Spinal cord (tissue), 10 donors: ENCODE measurements at regions not wholly inside any gene's neighbourhood (a gene's known extent, or its start where the extent isn't known, plus 50 kb on each side); places are given as distances from the start of the nearest gene placed in this dataset. TPM values are rescaled to one million over a fixed set of nuclear protein-coding genes. Genes with fewer than 3 reads are reported as not detected.

ENCODE experiments used
- DNase-seq, 6 donors: peaks; one replicate each; pipeline versions ENCODE4 v3.0.0 to v3.0.0-alpha.2; 2013 to 2015; ENCODE audit warnings: low spot score in 6 of 6, low read depth in 4 of 6
- H3K27ac ChIP-seq: one replicate; pipeline ENCODE4 v1.5.1; 2013; ENCODE audit warnings: low read depth, low read length, control low read depth
- H3K27me3 ChIP-seq: one replicate; pipeline ENCODE4 v1.6.1; 2013; ENCODE audit warnings: low read length; ENCODE audit not compliant: control insufficient read depth, insufficient read depth
- H3K36me3 ChIP-seq: one replicate; pipeline ENCODE4 v1.6.1; 2013; ENCODE audit warnings: low read length; ENCODE audit not compliant: control insufficient read depth, insufficient read depth
- H3K4me1 ChIP-seq: one replicate; pipeline ENCODE4 v1.6.1; 2013; ENCODE audit warnings: low read length; ENCODE audit not compliant: control insufficient read depth, insufficient read depth
- H3K4me3 ChIP-seq: one replicate; pipeline ENCODE4 v1.5.1; 2013; ENCODE audit warnings: low read depth, low read length, control low read depth
- H3K9me3 ChIP-seq: one replicate; pipeline ENCODE4 v1.6.1; 2013; ENCODE audit warnings: low read length; ENCODE audit not compliant: control insufficient read depth, insufficient read depth
- WGBS: methylation state at CpG from one replicate; pipeline ENCODE4 v1.1.5; 2013; ENCODE audit warnings: missing lambda C conversion rate; ENCODE audit not compliant: insufficient coverage; 5-methylcytosine and 5-hydroxymethylcytosine counted together
- small RNA-seq: library from RNA; depleted of rRNA; stranded (forward); fragments of <200 nt; gene quantifications from one replicate; pipeline ENCODE3, GENCODE V24; 2014; ENCODE audit warnings: low replicate concordance
- donor health status: healthy.

GRCh38 chr3:31481697-31482096 is 51.0 kb upstream of the STT3B start:
- DNase-seq = no peak
- no peaks in the 10 kb centered on the region for H3K9me3 ChIP-seq
- H3K27ac ChIP-seq = no peak overlapping the region
- H3K36me3 ChIP-seq = no peaks in the 10 kb centered on the region
- no peak overlapping the region for H3K4me3 ChIP-seq
- no peaks in the 10 kb centered on the region for H3K4me1 ChIP-seq
- no CpG with 5 or more reads among the region's 3 CpGs for WGBS
- H3K27me3 ChIP-seq = no peaks in the 10 kb centered on the region

- no peak for DNase-seq
- WGBS = 38% methylated on average over 1 of the region's 3 CpGs
- H3K36me3 ChIP-seq = no peaks in the 10 kb centered on the region
- H3K27ac ChIP-seq = no peak overlapping the region
- H3K27me3 ChIP-seq = no peaks in the 10 kb centered on the region
- no peaks in the 10 kb centered on the region for H3K9me3 ChIP-seq
- no peak overlapping the region for H3K4me3 ChIP-seq
- no peaks in the 10 kb centered on the region for H3K4me1 ChIP-seq
Observed at GRCh38 chr3:31482493-31483200, 50.1 kb upstream of the STT3B start.

Small RNA genes lying in the stretch of these regions (small RNA-seq; reads per million reads assigned to genes)
- gene MIR466 = not detected
- not detected for gene RNA5SP127
